Type B pancreatic cell (in vitro differentiated cells): ENCODE measurements at regions not wholly inside any gene's neighbourhood (a gene's known extent, or its start where the extent isn't known, plus 50 kb on each side); places are given as distances from the start of the nearest gene placed in this dataset.

Source experiments
- DNase-seq: peaks from one replicate; pipeline ENCODE4 v3.0.0; 2021; ENCODE audit warnings: mixed read lengths; ENCODE audit not compliant: unreplicated experiment; ENCODE audit errors: extremely low spot score
- H3K27ac Mint-ChIP-seq: 2 replicates; pipeline ENCODE4 v1.8.0; 2021; ENCODE audit warnings: mild to moderate bottlenecking, mixed read lengths
- H3K27me3 Mint-ChIP-seq: 2 replicates; pipeline ENCODE4 v1.8.0; 2021; ENCODE audit warnings: mixed read lengths
- H3K36me3 Mint-ChIP-seq: 2 replicates; pipeline ENCODE4 v1.8.0; 2021; ENCODE audit warnings: mixed read lengths
- H3K4me1 Mint-ChIP-seq: one replicate; pipeline ENCODE4 v1.8.0; 2021; ENCODE audit warnings: mixed read lengths; ENCODE audit not compliant: unreplicated experiment
- H3K4me3 Mint-ChIP-seq: 2 replicates; pipeline ENCODE4 v1.8.0; 2021; ENCODE audit warnings: mild to moderate bottlenecking, mixed read lengths
- H3K9me3 Mint-ChIP-seq: 2 replicates; pipeline ENCODE4 v1.8.0; 2021; ENCODE audit warnings: mixed read lengths
- TF ChIP-seq, protein P1 (sequence below): fragments of 200-600 bp; sonication (generic); conservative IDR thresholded peaks from 2 replicates; pipeline ENCODE4 v1.5.0; 2021; ENCODE audit warnings: antibody characterized with exemption, mild to moderate bottlenecking

- DNase-seq = no peak
- Mint-ChIP-seq H3K4me1 (peaks cover 5% of the 10 kb centered on the region), H3K27ac (no peak overlapping the region), H3K36me3 (no peaks in the 10 kb centered on the region), H3K4me3 (no peak overlapping the region), H3K9me3 (no peaks in the 10 kb centered on the region), H3K27me3 (no peaks in the 10 kb centered on the region)
- TF ChIP-seq, protein P1, sequence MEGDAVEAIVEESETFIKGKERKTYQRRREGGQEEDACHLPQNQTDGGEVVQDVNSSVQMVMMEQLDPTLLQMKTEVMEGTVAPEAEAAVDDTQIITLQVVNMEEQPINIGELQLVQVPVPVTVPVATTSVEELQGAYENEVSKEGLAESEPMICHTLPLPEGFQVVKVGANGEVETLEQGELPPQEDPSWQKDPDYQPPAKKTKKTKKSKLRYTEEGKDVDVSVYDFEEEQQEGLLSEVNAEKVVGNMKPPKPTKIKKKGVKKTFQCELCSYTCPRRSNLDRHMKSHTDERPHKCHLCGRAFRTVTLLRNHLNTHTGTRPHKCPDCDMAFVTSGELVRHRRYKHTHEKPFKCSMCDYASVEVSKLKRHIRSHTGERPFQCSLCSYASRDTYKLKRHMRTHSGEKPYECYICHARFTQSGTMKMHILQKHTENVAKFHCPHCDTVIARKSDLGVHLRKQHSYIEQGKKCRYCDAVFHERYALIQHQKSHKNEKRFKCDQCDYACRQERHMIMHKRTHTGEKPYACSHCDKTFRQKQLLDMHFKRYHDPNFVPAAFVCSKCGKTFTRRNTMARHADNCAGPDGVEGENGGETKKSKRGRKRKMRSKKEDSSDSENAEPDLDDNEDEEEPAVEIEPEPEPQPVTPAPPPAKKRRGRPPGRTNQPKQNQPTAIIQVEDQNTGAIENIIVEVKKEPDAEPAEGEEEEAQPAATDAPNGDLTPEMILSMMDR = no peak
Observed at GRCh38 chr14:87133073-87133801, 859.7 kb downstream of the GALC start.

DNA sequence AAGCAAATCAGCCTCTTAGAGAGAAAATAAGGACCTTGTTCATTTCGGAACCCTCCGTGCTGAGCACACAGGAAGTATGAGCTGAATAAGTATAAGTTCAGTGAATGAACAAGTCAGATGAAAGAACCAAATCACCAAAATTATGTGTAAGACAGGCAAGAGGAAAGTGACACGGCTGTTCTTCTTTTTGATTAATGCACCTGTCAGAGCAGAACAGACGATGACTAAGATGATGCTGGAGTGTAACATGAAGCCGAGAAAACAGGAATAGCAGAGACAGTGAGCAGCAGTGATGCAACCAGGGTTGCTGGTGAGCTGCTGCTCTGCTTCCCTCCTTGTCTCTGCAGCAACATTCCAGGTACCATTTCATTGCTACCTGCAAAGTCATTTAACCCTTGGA is 861.1 kb downstream of the GALC start:
- H3K4me3 Mint-ChIP-seq = no peak overlapping the region

GRCh38 chr14:87122166-87122565 is 870.8 kb downstream of the GALC start:
- DNase-seq = no peak

More for the DNA sequence above, 861.1 kb downstream of the GALC start:
- Mint-ChIP-seq H3K27ac (peak overlapping the region; percentile 4), H3K4me1 (peaks cover 5% of the 10 kb centered on the region), H3K27me3 (no peaks in the 10 kb centered on the region), H3K9me3 (no peaks in the 10 kb centered on the region), H3K36me3 (no peaks in the 10 kb centered on the region)
- no peak for DNase-seq
- TF ChIP-seq, protein P1 = no peak

GRCh38 chr14:87121716-87122115 is 871.3 kb downstream of the GALC start:
- H3K27ac Mint-ChIP-seq = no peak overlapping the region
- no peaks in the 10 kb centered on the region for H3K36me3 Mint-ChIP-seq
- no peaks in the 10 kb centered on the region for H3K4me1 Mint-ChIP-seq

More at GRCh38 chr14:87122166-87122565, 870.8 kb downstream of the GALC start:
- H3K36me3 Mint-ChIP-seq = no peaks in the 10 kb centered on the region
- no peak overlapping the region for H3K4me3 Mint-ChIP-seq
- no peaks in the 10 kb centered on the region for H3K27me3 Mint-ChIP-seq
- TF ChIP-seq, protein P1 = no peak
- no peak overlapping the region for H3K27ac Mint-ChIP-seq
- H3K9me3 Mint-ChIP-seq = peaks cover 6% of the 10 kb centered on the region
- H3K4me1 Mint-ChIP-seq = no peaks in the 10 kb centered on the region

DNA sequence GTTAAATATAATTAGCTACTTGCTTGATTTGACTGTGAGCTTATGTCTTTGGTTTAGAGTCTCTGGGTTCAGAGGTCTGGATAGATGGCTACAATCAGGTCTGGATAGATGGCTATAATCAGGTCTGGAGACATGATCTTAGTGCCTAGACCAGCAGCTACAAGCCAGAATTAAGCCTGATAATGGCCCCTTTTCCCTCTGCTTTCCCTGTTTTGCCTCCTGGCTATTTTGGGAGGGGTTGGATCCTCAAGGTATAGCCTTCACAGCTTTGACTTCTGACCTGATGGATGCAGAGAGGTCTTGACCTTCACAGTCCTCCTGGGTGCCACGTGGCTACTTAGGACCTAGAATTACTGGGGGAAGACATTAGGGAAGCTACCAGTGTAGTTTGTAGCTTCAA is 877.7 kb downstream of the GALC start:
- H3K27ac Mint-ChIP-seq = no peak overlapping the region
- no peak overlapping the region for H3K4me3 Mint-ChIP-seq
- H3K36me3 Mint-ChIP-seq = no peaks in the 10 kb centered on the region
- peaks cover 3% of the 10 kb centered on the region for H3K27me3 Mint-ChIP-seq
- no peaks in the 10 kb centered on the region for H3K4me1 Mint-ChIP-seq
- H3K9me3 Mint-ChIP-seq = no peaks in the 10 kb centered on the region
- no peak for DNase-seq
- TF ChIP-seq, protein P1 = no peak

More at GRCh38 chr14:87121716-87122115, 871.3 kb downstream of the GALC start:
- TF ChIP-seq, protein P1 = no peak
- H3K4me3 Mint-ChIP-seq = no peak overlapping the region
- H3K9me3 Mint-ChIP-seq = peaks cover 6% of the 10 kb centered on the region
- no peaks in the 10 kb centered on the region for H3K27me3 Mint-ChIP-seq
- DNase-seq = no peak
